Fibroblast of skin of back (primary cell): ENCODE measurements at regions not wholly inside any gene's neighbourhood (a gene's known extent, or its start where the extent isn't known, plus 50 kb on each side); places are given as distances from the start of the nearest gene placed in this dataset.
A peak's percentile ranks its signal among the peaks of the same experiment; 100 is the strongest.
"Not testable (repeated sequence)": the region's sequence is repeated elsewhere in the genome, so short reads cannot be mapped to it uniquely, and the experiment has no call there.

Experiments
- DNase-seq: peaks from one replicate; pipeline ENCODE4 v3.0.0-alpha.2; 2013

- no peak for DNase-seq
Measured at GRCh38 chr1:245023222-245023621, 131.6 kb upstream of the KIF26B start.

GRCh38 chr1:245019910-245020486 lies 134.8 kb upstream of the KIF26B start:
- DNase-seq: no peak

- DNase-seq: no peak
Measured at GRCh38 chr1:245016700-245017099, 138.1 kb upstream of the KIF26B start.

GRCh38 chr1:245015031-245015430 lies 139.8 kb upstream of the KIF26B start:
- DNase-seq: no peak

- no peak for DNase-seq
Measured at GRCh38 chr1:245014247-245015029, 140.3 kb upstream of the KIF26B start.

GRCh38 chr1:245010018-245010614 lies 144.7 kb upstream of the KIF26B start:
- no peak for DNase-seq

GRCh38 chr1:245008761-245009160 lies 144.4 kb upstream of the HNRNPU start:
- no peak for DNase-seq

- no peak for DNase-seq
Measured at GRCh38 chr1:245007852-245008251, 143.5 kb upstream of the HNRNPU start.

- DNase-seq: no peak
Measured at GRCh38 chr1:245003246-245003645, 138.9 kb upstream of the HNRNPU start.

GRCh38 chr1:245001252-245001651 lies 136.9 kb upstream of the HNRNPU start:
- peak; percentile 44 for DNase-seq

- no peak for DNase-seq
Measured at GRCh38 chr1:245000872-245001188, 136.5 kb upstream of the HNRNPU start.

GRCh38 chr1:244999644-245000043 lies 135.3 kb upstream of the HNRNPU start:
- not testable (repeated sequence) for DNase-seq

GRCh38 chr1:244998717-244999346 lies 134.5 kb upstream of the HNRNPU start:
- DNase-seq: no peak

GRCh38 chr1:244995602-244996400 lies 131.5 kb upstream of the HNRNPU start:
- DNase-seq: no peak

- DNase-seq: peak; percentile 44
Measured at GRCh38 chr1:244992833-244993232, 128.5 kb upstream of the HNRNPU start.

- DNase-seq: no peak
Measured at GRCh38 chr1:244989813-244990212, 125.5 kb upstream of the HNRNPU start.

- DNase-seq: no peak
Measured at GRCh38 chr1:244988521-244988920, 124.2 kb upstream of the HNRNPU start.

GRCh38 chr1:244980605-244981004 lies 116.3 kb upstream of the HNRNPU start:
- DNase-seq: no peak

- DNase-seq: no peak
Measured at GRCh38 chr1:244974550-244974949, 110.2 kb upstream of the HNRNPU start.

- DNase-seq: no peak
Measured at GRCh38 chr1:244974106-244974505, 109.8 kb upstream of the HNRNPU start.

GRCh38 chr1:244971552-244972216 lies 107.3 kb upstream of the HNRNPU start:
- DNase-seq: no peak
